IMR-90 (cell line): ENCODE measurements at regions not wholly inside any gene's neighbourhood (a gene's known extent, or its start where the extent isn't known, plus 50 kb on each side); places are given as distances from the start of the nearest gene placed in this dataset.

Experiments used
- ATAC-seq: fragments of 200-7000 bp; cut with Tn5 transposase; 2 replicates; pipeline ENCODE4 v1.9.1; 2020; ENCODE audit warnings: low read depth, mild to moderate bottlenecking, moderate library complexity
- BruUV-seq: library from RNA; stranded (reverse); fragments of 400-500 nt; replicated peaks from 2 replicates; lab custom pipeline; 2021; lab: Mats Ljungman, UMichigan
- CTCF ChIA-PET: fragments of 300-600 bp; formaldehyde crosslinking; extraction: SDS; loops from one replicate; lab custom pipeline; 2021; ENCODE audit warnings: antibody characterized with exemption; lab: Yijun Ruan, JAX
- POLR2A ChIA-PET: fragments of 300-600 bp; sonication (Branson Sonifier 250); formaldehyde crosslinking; loops from one replicate; lab custom pipeline; 2022; ENCODE audit warnings: antibody characterized with exemption; ENCODE audit not compliant: unreplicated experiment; lab: Charles Lee
- DNase-seq: peaks from one replicate; pipeline ENCODE4 v3.0.0; 2013
- H2AFZ ChIP-seq: replicated peaks from 2 replicates; pipeline ENCODE3; 2013; ENCODE audit warnings: low read length, mild to moderate bottlenecking; ENCODE audit not compliant: poor library complexity
- H2AK5ac ChIP-seq: 2 replicates; pipeline ENCODE4 v1.6.1; 2013; ENCODE audit warnings: low read depth, low read length, inconsistent platforms
- H2AK9ac ChIP-seq: replicated peaks from 2 replicates; pipeline ENCODE3; 2013; ENCODE audit warnings: mild to moderate bottlenecking, low read depth, low read length, moderate library complexity; ENCODE audit not compliant: poor library complexity
- H2BK120ac ChIP-seq: 2 replicates; pipeline ENCODE4 v1.6.1; 2013; ENCODE audit warnings: low read depth, low read length, inconsistent platforms
- H2BK15ac ChIP-seq: 3 replicates; pipeline ENCODE4 v1.6.1; 2013; ENCODE audit warnings: low read depth, low read length, inconsistent platforms
- H2BK20ac ChIP-seq: 2 replicates; pipeline ENCODE4 v1.6.1; 2013; ENCODE audit warnings: low read depth, mild to moderate bottlenecking, inconsistent platforms, low read length, moderate library complexity
- H2BK5ac ChIP-seq: 2 replicates; pipeline ENCODE4 v1.6.1; 2013; ENCODE audit warnings: mild to moderate bottlenecking, low read depth, low read length, inconsistent platforms; ENCODE audit not compliant: poor library complexity, severe bottlenecking
- H3K14ac ChIP-seq: replicated peaks from 2 replicates; pipeline ENCODE4 v1.6.1; 2013; ENCODE audit warnings: low read depth, low read length, inconsistent platforms
- H3K18ac ChIP-seq: 2 replicates; pipeline ENCODE4 v1.6.1; 2013; ENCODE audit warnings: low read depth, low read length, control low read depth
- H3K23ac ChIP-seq: 2 replicates; pipeline ENCODE4 v1.6.1; 2013; ENCODE audit warnings: low read depth, low read length, inconsistent platforms
- H3K27ac ChIP-seq: 2 replicates; pipeline ENCODE4 v1.5.1; 2013; ENCODE audit warnings: mild to moderate bottlenecking, control low read depth, low read length; ENCODE audit not compliant: insufficient read depth
- H3K27me3 ChIP-seq: 2 replicates; pipeline ENCODE4 v1.6.1; 2013; ENCODE audit warnings: low read length; ENCODE audit not compliant: control insufficient read depth, insufficient read depth
- H3K36me3 ChIP-seq: 2 replicates; pipeline ENCODE4 v1.6.1; 2013; ENCODE audit warnings: low read length, mixed read lengths; ENCODE audit not compliant: control insufficient read depth, insufficient read depth
- H3K4ac ChIP-seq: 2 replicates; pipeline ENCODE4 v1.6.1; 2013; ENCODE audit warnings: low read depth, low read length, inconsistent platforms
- H3K4me1 ChIP-seq: 2 replicates; pipeline ENCODE4 v1.6.1; 2013; ENCODE audit warnings: low read length, mixed read lengths; ENCODE audit not compliant: control insufficient read depth, insufficient read depth
- H3K4me2 ChIP-seq: 2 replicates; pipeline ENCODE4 v1.6.1; 2013; ENCODE audit warnings: low read depth, mild to moderate bottlenecking, control low read depth, low read length, moderate library complexity
- H3K4me3 ChIP-seq: 2 replicates; pipeline ENCODE4 v1.5.1; 2013; ENCODE audit warnings: low read depth, mild to moderate bottlenecking, control low read depth, low read length, moderate library complexity; ENCODE audit not compliant: insufficient read depth
- H3K56ac ChIP-seq: 2 replicates; pipeline ENCODE4 v1.6.1; 2013; ENCODE audit warnings: low read length, inconsistent platforms; ENCODE audit not compliant: insufficient read depth; ENCODE audit errors: extremely low read depth
- H3K79me1 ChIP-seq, 2 experiments: 2 replicates each; pipeline ENCODE4 v1.6.1; 2013; ENCODE audit warnings: low read length in 2 of 2, inconsistent platforms in 1 of 2, low read depth in 1 of 2
- H3K9ac ChIP-seq: 2 replicates; pipeline ENCODE4 v1.6.1; 2013; ENCODE audit warnings: low read depth, low read length, control low read depth
- H3K9me1 ChIP-seq: 2 replicates; pipeline ENCODE4 v1.6.1; 2013; ENCODE audit warnings: low read length, inconsistent platforms; ENCODE audit not compliant: insufficient read depth
- H3K9me3 ChIP-seq: 2 replicates; pipeline ENCODE4 v1.6.1; 2013; ENCODE audit warnings: low read length; ENCODE audit not compliant: control insufficient read depth, insufficient read depth
- H4K20me1 ChIP-seq: 2 replicates; pipeline ENCODE4 v1.6.1; 2013; ENCODE audit warnings: low read length, inconsistent platforms; ENCODE audit not compliant: insufficient read depth
- H4K5ac ChIP-seq: 2 replicates; pipeline ENCODE4 v1.6.1; 2013; ENCODE audit warnings: mild to moderate bottlenecking, low read depth, low read length, control low read depth
- H4K8ac ChIP-seq, 2 experiments: 2 replicates each; pipeline ENCODE4 v1.6.1; 2013; ENCODE audit warnings: low read depth in 2 of 2, low read length in 2 of 2, control low read depth in 1 of 2, inconsistent platforms in 1 of 2
- H4K91ac ChIP-seq: 2 replicates; pipeline ENCODE4 v1.6.1; 2013; ENCODE audit warnings: low read depth, low read length, inconsistent platforms; ENCODE audit not compliant: insufficient read depth
- CTCF ChIP-seq: conservative IDR thresholded peaks from 2 replicates; pipeline ENCODE4 v1.5.1; 2012; ENCODE audit warnings: mild to moderate bottlenecking, low read depth, low read length, improper control_type of control experiment
- FOS ChIP-seq: fragments of 150-350 bp; IDR thresholded peaks from 2 replicates; pipeline ENCODE4 v1.6.1; 2016; ENCODE audit warnings: low read depth, low read length
- MAZ ChIP-seq: IDR thresholded peaks from 2 replicates; pipeline ENCODE4 v1.6.1; 2012; ENCODE audit warnings: low read depth, mild to moderate bottlenecking, low read length, improper control_type of control experiment, moderate library complexity, borderline replicate concordance
- POLR2A ChIP-seq: IDR thresholded peaks from 2 replicates; pipeline ENCODE4 v1.6.1; 2012; ENCODE audit warnings: mild to moderate bottlenecking, low read depth, low read length
- RAD21 ChIP-seq: IDR thresholded peaks from 2 replicates; pipeline ENCODE4 v1.6.1; 2012; ENCODE audit warnings: low read length, improper control_type of control experiment
- WGBS, 2 experiments: methylation state at CpG; one replicate each; pipeline versions ENCODE4 v1.1.5 to v1.1.7; 2013; ENCODE audit warnings: missing lambda C conversion rate in 2 of 2; ENCODE audit not compliant: insufficient read length in 1 of 2; ENCODE audit errors: extremely low coverage in 2 of 2; 5-methylcytosine and 5-hydroxymethylcytosine counted together
- dilution Hi-C: fragments of 300-500 bp; cut with HindIII; formaldehyde crosslinking; loops from one replicate; pipeline ENCODE4 v1.14.3; 2018; ENCODE audit warnings: low sequenced_read_pairs; ENCODE audit not compliant: unreplicated experiment
- in situ Hi-C: fragments of 300-500 bp; cut with MboI; formaldehyde crosslinking; loops from 3 replicates; pipeline ENCODE4 v1.14.3; 2019; ENCODE audit warnings: low sequenced_read_pairs, inconsistent platforms, mixed read lengths
- intact Hi-C: fragments of 100-400 bp; cut with micrococcal nuclease; formaldehyde crosslinking; loops from 2 replicates; pipeline ENCODE4 v1.10.0; 2022

- ATAC-seq (no peak), DNase-seq (no peak)
- H3K27ac ChIP-seq: no peak overlapping the region
- no peaks in the 10 kb centered on the region for H3K36me3 ChIP-seq
- H2BK120ac ChIP-seq: no peak overlapping the region
- no peak overlapping the region for H4K8ac ChIP-seq
- no peak overlapping the region for H4K91ac ChIP-seq
- H3K4me2 ChIP-seq: no peak overlapping the region
- no peaks in the 10 kb centered on the region for H3K79me1 ChIP-seq
- no peak overlapping the region for H2BK15ac ChIP-seq
- no peaks in the 10 kb centered on the region; the same call in none of the 2 replicates for H3K9me3 ChIP-seq
- in situ Hi-C loops: no loop called here
- H2BK20ac ChIP-seq: no peak overlapping the region
- no peaks in the 10 kb centered on the region for H3K4me1 ChIP-seq
- no peak overlapping the region for H3K9ac ChIP-seq
- dilution Hi-C loops: no loop called here
- no peak overlapping the region for H3K23ac ChIP-seq
- H2AK5ac ChIP-seq: no peak overlapping the region
- H4K5ac ChIP-seq: no peak overlapping the region
- H3K4me3 ChIP-seq: no peak overlapping the region
- no peaks in the 10 kb centered on the region for H3K9me1 ChIP-seq
- intact Hi-C loops: no loop called here
- H3K27me3 ChIP-seq: no peaks in the 10 kb centered on the region
- no peak overlapping the region for H2BK5ac ChIP-seq
- H3K4ac ChIP-seq: no peak overlapping the region
- no peak overlapping the region for H3K18ac ChIP-seq
- H2AK9ac ChIP-seq: no peak overlapping the region
- 33% methylated on average over 1 of the region's 4 CpGs; no CpG with 5 or more reads in 1 of the 2 experiments for WGBS, 2 experiments
- H3K14ac ChIP-seq: no peak overlapping the region
- ChIA-PET POLR2A (no interaction called here), CTCF (no interaction called here)
- no peak overlapping the region for H2AFZ ChIP-seq
- no peaks in the 10 kb centered on the region for H4K20me1 ChIP-seq
- no TSS peak for BruUV-seq
- no peak overlapping the region for H3K56ac ChIP-seq
- no peak for TF ChIP-seq RAD21
- no peak for TF ChIP-seq POLR2A
- TF ChIP-seq FOS: no peak
- TF ChIP-seq MAZ: no peak
- TF ChIP-seq CTCF: no peak
Measured at GRCh38 chr3:40939030-40939740, 260.1 kb upstream of the CTNNB1 start.
